HG03280 (cell line): ENCODE measurements at regions not wholly inside any gene's neighbourhood (a gene's known extent, or its start where the extent isn't known, plus 50 kb on each side); places are given as distances from the start of the nearest gene placed in this dataset.

Experiments used
- ATAC-seq: cut with Tn5 transposase; IDR thresholded peaks from one replicate; pipeline ENCODE4 v1.9.1; 2021; ENCODE audit warnings: mild to moderate bottlenecking, moderate library complexity; ENCODE audit not compliant: unreplicated experiment

DNA sequence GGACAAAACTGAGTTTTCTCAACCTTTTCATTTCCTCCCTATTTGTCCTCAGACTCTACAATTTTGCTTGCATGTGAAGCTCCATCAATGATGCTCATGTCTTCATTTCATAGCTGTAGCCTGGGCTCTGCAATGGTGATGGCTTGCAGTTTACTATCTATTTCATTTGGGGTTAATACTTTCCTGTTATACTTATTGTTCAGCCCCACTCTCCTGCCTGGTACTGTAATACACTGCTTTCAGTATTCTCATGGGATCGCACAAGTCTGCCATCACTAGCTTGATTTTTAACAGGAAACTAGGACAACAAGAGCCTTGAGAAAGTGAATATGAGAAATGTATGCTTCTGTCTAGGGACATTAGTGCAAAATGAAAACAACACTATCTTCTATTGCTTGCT is 84.2 kb upstream of the SEMA6A start:
- no peak for ATAC-seq

DNA sequence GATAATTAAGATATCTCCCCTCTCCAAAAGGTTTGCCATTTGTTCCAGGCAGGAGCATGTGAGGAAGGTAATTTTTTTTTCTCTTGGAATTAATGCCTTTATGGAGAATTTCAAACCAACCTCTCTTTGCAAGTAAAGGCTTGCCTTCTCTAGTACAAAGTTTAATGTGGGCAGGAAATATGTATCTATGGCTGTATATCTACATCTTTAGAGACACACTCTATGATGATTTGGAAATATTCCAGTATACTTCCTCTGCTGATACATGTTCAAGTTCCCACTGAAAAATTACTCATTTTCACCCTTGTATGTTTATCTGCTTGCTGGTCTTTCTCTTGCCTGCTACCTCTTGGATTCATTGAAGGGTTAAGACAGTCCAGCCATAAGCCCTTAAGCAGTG is 83.5 kb upstream of the SEMA6A start:
- no peak for ATAC-seq

DNA sequence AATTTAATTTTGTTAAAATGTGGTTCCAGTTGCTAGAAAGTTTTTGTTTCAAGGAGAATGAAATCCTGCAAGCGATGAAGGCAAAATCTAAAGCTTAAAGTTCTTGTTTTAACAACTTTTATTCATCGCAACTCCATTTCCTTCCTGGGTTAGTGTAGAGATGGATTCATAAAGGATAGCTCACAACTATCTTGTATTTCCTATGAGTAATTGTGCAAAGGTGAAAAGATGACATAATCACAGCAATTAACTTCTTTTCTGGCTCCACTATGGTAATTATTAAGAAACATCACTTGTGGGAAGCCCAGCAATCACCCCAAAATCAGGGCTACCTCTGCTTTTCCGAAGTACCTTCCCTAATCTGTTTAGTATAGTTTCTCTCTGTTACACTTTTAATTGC is 80.8 kb upstream of the SEMA6A start:
- ATAC-seq: no peak

DNA sequence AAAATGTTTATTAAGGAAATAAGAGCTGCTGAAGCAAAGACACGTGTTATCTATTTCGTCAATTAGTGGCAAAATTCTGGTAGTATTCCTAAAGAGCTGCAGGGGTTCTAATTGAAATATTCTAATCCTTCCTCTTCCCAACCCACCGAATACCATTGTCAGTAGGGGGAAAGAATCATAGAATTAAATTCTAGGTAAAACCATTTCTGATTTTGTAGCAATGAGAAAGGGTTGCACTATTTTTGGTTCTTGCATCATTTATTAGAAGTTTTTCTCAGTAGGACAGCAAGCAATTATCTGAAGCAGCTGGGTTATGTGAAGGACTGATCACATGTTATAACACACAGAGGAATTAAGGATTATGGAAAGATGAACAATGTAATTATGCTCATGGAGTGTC is 80.3 kb upstream of the SEMA6A start:
- no peak for ATAC-seq

DNA sequence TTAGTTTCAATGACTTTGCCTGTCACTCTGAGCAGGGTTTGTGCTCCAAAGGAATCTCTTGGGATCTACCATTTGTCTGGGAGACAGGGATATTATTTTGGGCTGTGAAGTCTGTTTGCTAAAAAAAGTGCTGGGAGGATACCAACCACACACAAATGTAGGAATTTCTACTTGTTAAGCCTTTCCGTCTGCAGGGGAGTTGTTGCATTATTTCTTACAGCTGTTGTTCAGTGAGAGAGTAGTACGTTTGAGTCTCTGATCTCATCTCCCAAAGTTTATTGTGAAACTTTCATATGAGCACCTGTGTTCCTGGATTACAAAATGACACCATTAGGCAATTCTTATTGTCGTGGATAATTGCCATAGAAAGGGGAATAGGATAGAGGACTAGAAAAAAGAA is 78.3 kb upstream of the SEMA6A start:
- ATAC-seq: no peak

DNA sequence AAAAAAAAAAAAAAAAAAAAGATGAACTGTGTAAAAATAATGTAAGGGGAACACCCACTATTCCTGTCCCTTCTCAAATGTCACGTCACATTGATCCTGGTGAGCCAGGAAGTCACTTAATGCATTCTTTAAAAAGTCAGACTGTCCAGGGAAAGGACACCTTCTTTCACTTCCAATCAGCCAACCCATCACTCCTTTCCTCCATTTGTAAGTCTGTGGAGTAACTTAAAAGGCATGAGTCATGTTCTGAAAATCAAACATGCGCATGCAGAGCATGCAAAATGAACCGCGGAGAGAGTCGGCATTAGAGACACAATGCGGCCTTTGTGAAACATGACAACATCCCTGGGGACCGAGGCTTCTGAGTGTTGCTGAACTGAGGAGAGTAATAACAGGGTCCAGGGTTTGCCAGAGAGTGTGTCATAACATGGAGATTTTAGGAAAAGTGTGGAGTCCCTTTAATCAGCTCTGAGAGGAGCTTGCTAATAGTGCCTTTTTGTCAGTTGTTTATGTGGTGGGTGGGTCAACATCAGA is 77.6 kb upstream of the SEMA6A start:
- ATAC-seq: peak; percentile 84

DNA sequence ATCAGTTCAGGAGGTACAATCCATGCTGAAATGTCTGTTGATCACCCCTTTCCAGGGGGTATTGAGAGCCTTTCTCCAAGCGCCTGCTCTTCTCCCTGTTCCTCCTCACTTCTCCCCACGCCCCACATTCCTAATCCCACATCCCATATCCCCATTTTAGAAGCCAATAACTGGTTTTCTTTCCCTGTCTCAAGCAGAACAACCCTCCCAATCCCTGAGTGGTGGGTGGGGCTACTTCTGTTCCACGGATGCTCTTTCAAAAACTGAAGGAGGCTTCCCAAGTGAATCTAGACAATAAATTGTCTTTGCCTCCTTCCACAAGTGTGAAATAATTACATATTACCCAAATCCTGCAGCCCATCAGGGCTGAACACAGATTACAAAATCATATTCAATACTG is 77.0 kb upstream of the SEMA6A start:
- no peak for ATAC-seq

DNA sequence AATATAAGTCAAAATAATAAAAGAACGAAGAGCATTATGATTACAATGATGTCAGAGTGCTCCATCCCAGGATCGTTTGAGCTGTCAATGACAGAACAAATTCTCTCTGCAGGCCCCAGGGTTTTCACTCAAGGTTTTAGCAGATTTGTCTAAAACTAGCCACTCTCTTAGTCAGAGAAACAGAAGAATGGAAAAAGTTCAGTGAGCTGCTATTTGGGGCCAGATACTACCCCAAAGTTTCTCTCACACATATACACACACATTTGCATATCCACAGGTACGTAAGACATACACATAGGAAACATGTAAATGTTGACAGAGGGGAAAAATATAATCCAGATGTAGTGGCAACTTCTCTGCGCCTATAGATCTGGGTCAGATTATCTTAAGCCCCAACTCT is 76.3 kb upstream of the SEMA6A start:
- ATAC-seq: no peak

DNA sequence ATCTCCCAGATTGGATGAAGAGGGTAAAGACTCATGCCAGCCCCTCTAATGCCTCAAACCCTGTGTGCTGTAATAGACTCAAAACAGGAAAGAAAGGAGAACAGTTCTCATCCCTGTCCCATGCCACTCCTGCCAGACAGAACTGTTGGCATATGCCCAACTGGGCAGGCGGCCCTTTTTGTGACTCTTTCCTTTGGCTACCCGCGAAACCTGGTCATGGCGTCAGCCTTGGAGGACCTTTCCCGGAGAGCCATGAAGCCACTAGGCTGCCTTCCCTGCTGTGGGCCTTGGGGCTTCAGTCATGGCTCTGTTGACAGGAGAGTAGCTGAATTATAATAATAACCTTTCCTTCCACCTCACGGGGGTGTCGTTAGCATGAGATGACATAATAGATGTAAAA is 75.9 kb upstream of the SEMA6A start:
- no peak for ATAC-seq

DNA sequence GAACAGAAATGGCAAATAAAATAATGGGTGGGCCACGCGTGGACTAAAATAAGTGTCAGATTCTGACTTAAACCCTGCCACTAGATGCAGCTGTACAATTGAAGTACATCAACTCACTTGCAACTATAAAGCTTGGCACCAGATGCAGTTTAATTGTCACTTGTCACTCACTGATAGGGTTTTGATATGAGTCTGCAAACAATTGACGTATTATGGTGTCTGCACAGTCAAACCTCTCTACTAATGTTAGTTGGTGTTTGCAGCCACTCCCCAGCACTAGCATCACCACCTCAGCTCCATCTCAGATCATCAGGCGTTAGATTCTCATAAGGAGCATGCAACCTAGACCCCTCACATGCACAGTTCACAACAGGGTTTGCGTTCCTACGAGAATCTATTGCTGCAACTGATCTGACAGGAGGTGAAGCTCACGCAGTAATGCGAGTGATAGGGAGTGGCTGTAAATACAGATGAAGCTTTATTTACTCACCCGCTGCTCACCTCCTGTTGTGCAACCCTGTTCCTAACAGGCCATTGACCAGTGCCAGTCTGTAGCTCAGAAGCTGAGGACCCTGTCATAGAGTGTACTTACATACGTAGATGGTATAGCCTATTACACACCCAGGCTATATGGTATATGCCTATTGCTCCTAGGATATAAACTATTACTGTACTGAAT is 72.1 kb upstream of the SEMA6A start:
- no peak for ATAC-seq

DNA sequence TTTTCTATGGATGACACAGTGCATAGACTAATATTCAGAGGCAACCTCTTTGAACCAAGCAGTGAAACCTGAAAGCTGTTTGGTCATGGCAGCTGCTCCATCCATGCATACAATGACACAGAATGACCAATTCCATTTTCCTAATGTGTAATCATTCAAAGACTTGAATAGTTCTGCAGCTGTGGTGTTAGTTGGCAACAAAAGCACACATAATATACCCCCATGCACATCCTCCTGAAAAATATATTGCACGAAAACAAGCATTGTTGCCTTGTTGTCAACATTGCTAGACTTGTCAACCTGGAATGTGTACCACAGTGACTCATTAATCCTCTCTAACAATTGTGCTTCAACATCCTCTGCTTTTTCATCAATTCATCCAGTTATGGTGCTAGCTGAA is 71.0 kb upstream of the SEMA6A start:
- ATAC-seq: peak; percentile 61

DNA sequence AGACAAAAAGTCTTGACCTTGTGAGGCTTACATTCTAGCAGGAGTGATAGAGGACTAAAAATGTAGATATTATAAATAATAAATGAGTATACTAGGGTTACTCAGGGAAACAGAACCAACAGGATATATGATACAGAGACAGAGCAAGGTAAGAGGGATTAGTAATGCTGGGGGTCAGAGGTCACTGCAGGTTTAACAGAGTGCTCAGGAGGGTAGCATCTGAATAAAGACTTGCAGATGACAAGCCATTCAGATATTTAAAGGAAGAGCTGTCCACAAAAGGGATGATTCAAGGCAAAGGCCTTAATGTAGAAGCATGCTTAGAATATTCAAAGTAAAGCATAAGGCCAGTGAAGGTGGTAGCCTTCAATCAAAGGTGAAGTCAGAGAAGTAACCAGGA is 65.6 kb upstream of the SEMA6A start:
- no peak for ATAC-seq

DNA sequence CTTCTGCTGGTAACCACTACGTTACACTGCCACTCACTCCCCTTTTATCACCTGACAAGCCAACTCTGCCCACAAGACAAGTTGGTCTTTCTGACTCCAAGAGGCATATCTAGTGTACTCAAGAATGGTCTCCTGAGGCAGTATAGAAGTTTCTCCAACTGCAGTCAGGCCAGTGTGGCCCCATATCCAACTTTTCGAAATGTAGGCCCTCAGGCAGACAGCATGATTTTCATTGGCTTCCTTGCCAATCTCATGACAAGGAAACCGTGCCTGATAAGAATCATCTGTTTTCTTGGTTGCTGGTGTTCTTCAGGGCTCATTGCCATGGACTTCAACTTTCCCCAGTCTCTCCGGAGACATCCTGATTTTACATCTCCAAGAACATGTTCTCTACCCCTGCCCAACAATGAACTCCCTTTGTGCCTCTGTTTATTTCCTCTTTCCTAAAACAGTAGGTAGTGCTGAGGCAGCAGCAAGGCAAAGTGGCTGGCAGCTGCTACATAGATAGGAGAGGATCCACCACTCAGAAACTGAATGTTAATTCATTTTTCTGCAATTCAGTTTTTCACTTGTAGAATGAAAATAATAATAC is 62.6 kb upstream of the SEMA6A start:
- no peak for ATAC-seq

DNA sequence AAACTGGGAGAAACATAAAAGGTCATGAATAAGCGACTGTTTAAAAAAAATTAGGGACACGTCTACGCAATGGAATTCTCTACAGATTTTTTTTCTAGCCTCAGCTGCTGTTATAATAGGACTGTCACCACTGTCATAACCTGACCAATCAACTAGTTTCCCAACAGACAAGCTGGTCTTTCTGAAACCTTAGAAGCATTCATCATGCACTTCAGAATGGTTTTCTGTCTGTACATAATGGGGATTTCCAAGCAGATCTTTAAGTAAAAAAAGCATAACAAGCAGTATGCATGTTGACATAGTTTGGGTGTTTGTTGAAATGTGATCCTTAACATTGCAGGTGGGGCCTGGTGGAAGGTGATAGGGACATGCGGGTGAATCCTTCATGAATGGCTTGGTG is 58.3 kb upstream of the SEMA6A start:
- ATAC-seq: no peak

DNA sequence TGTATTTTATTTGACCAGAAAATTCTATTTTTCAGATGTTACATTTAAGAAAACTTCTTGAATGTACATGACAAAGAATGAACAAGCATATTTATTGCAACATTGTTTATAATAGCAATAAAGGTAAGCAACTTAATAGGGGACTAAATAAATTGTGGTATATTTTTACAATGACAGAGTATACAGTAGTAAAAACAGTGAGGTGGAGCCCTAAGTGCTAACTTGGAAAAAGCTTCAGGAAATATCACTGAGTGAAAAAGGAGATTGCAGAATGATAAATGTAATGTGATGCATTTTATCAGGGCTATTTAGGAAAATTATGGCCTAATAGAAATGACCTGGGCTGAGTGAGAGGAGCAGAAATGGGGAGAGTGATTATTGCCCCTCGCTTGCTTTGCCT is 56.5 kb upstream of the SEMA6A start:
- no peak for ATAC-seq

DNA sequence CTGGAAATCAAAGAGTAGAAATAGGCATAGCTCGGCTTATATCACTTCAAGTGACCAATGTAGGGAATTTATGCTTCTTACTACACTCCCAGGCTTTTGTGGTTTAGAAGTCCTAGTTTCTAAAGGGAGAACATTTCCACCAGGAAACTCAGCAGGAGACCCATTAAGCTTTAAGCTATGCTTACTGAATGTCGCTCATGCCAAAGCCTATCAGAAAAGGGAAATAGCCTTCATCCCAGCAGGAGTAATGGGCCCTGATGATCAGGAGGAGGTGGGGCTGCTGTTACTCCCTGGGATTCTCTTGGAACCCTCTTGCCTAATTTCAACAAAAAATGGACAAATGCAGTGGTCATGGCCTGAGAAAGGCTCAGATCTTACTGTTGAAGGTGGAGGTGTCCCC is 54.5 kb upstream of the SEMA6A start:
- ATAC-seq: no peak

DNA sequence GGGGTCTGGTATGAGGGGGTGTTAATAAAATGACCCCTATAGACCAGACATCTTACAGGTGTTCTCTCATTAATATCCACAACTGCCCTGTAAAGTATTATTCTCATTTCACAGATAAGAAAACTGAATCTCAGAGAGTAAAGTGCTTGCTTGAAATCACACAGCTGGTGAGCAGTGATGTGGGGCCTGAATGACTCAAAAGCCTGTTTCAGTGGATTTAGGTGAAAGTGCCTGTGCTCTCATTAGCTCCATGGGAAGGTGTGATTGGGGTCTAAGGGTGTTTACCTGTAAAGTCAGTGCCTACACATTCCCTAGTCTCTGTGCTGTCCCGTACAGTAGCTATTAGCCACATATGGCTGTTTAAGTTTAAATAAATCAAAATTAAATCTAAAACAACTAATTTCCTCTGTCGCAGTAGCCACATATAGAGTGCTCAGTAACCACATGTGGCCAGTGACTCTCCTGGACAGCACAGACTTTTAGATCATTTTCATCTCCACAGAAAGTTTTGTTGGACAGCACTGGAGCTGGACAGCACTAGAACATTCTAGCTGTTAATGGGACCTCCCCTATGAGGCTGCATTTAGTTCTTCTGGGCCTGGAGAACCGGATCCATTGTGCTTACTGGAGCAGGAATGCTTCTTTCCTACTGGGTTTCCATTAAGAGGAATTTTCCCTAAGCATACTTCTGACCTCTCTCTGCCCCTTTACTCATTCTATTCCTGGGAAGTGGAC is 52.5 kb upstream of the SEMA6A start:
- peak; percentile 89 for ATAC-seq

DNA sequence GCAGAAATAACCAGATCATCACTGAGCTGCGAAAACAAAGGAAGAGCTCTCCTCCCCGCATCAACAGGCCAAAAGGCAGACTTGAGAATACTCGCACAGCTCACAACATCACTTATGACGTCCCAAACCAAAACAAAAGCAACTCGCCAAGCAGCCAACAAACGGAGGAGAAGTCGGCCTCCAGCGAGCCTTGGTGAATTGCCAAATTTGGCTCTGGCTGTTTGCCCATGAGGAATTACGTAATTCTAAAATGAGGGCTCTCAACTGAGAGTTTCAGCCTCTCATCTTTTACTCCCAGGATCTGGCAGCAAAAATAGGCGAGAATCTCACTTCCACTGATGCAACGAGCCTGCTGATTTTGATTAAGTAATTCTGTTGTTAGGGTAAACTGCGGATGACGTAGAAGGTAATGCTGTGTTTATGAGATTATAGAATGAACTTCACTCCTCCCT is 51.7 kb upstream of the SEMA6A start:
- ATAC-seq: no peak
